Sigmoid colon (tissue), 4 donors: ENCODE measurements at regions not wholly inside any gene's neighbourhood (a gene's known extent, or its start where the extent isn't known, plus 50 kb on each side); places are given as distances from the start of the nearest gene placed in this dataset.

Experiments
- EP300 ChIP-seq, 4 donors: sonication (generic); formaldehyde crosslinking; IDR thresholded peaks; one replicate each; pipeline ENCODE4 v1.6.1; 2017; ENCODE audit warnings: antibody characterized with exemption in 4 of 4
- POLR2A ChIP-seq, 2 donors: fragments of 450-650 bp; IDR thresholded peaks; one replicate each; pipeline ENCODE4 v1.6.1; 2016; ENCODE audit warnings: antibody characterized with exemption in 2 of 2, mild to moderate bottlenecking in 2 of 2, moderate library complexity in 2 of 2
- POLR2AphosphoS5 ChIP-seq, 4 donors: sonication (generic); formaldehyde crosslinking; IDR thresholded peaks; one replicate each; pipeline ENCODE4 v1.6.1; 2017; ENCODE audit warnings: antibody characterized with exemption in 4 of 4
- TF ChIP-seq, protein P1 (sequence below), 4 experiments: fragments of 450-650 bp in 3 of 4; fragments of 200-600 bp in 1 of 4; IDR thresholded peaks; one replicate each; pipeline ENCODE4 v1.5.1; 2016 to 2019; ENCODE audit warnings: antibody characterized with exemption in 4 of 4, mild to moderate bottlenecking in 3 of 4, moderate library complexity in 2 of 4

DNA sequence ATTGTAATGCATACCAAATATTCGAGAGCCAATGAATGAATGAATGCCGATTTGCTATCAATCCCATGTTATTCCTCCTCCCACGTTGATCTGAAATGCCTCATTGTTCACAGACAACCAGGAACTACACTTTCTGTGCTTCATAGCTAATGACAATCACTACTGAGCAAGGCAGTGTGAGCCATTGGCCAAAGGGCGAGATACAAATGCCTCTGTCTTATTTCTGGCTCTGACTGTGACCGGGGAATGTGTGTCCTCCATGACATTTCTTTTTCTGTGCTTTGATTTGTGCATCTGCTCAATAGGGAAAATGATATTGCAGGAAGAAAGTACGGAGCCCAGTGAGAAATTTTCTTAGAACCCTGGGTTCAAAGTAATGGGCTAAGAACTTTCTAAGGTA lies 217.1 kb downstream of the CXCL12 start:
- TF ChIP-seq POLR2A (IDR thresholded peaks at IDR 0.05), result no peak
- no peak for TF ChIP-seq EP300 (IDR thresholded peaks at IDR 0.05)
- TF ChIP-seq, protein P1, sequence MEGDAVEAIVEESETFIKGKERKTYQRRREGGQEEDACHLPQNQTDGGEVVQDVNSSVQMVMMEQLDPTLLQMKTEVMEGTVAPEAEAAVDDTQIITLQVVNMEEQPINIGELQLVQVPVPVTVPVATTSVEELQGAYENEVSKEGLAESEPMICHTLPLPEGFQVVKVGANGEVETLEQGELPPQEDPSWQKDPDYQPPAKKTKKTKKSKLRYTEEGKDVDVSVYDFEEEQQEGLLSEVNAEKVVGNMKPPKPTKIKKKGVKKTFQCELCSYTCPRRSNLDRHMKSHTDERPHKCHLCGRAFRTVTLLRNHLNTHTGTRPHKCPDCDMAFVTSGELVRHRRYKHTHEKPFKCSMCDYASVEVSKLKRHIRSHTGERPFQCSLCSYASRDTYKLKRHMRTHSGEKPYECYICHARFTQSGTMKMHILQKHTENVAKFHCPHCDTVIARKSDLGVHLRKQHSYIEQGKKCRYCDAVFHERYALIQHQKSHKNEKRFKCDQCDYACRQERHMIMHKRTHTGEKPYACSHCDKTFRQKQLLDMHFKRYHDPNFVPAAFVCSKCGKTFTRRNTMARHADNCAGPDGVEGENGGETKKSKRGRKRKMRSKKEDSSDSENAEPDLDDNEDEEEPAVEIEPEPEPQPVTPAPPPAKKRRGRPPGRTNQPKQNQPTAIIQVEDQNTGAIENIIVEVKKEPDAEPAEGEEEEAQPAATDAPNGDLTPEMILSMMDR (IDR thresholded peaks at IDR 0.05), result no peak
- TF ChIP-seq POLR2AphosphoS5 (IDR thresholded peaks at IDR 0.05), result no peak
